K562 (cell line): ENCODE measurements at regions not wholly inside any gene's neighbourhood (a gene's known extent, or its start where the extent isn't known, plus 50 kb on each side); places are given as distances from the start of the nearest gene placed in this dataset.
A peak's percentile ranks its signal among the peaks of the same experiment; 100 is the strongest.

Source experiments
- ARID3A ChIP-seq: IDR thresholded peaks from 2 replicates; pipeline ENCODE4 v1.6.1; 2012; ENCODE audit warnings: low read depth, low read length, improper control_type of control experiment, borderline replicate concordance
- ATF3 ChIP-seq, 2 experiments: fragments of 450-650 bp in 1 of 2; sonication (generic) in 1 of 2; formaldehyde crosslinking in 1 of 2; IDR thresholded peaks in 1 of 2; conservative IDR thresholded peaks in 1 of 2; 2 replicates each; pipeline versions ENCODE4 v1.6.1 to v1.8.1; 2016 to 2023; ENCODE audit warnings: mild to moderate bottlenecking in 2 of 2, moderate library complexity in 2 of 2, inconsistent platforms in 1 of 2, missing genetic modification reagents in 1 of 2
- CAMTA2 ChIP-seq: fragments of 250-450 bp; sonication (Bioruptor Pico); conservative IDR thresholded peaks from 2 replicates; pipeline ENCODE4 v1.5.1; 2022
- COPS2 ChIP-seq: fragments of 450-650 bp; conservative IDR thresholded peaks from 2 replicates; pipeline ENCODE4 v1.6.1; 2016; ENCODE audit warnings: mild to moderate bottlenecking, moderate library complexity
- ESRRA ChIP-seq: fragments of 450-650 bp; IDR thresholded peaks from 2 replicates; pipeline ENCODE4 v1.6.1; 2014; ENCODE audit warnings: low read depth, mild to moderate bottlenecking, moderate library complexity, borderline replicate concordance
- ETV6 ChIP-seq, 3 experiments: fragments of 150-350 bp in 1 of 3; sonication (generic) in 1 of 3; formaldehyde crosslinking in 1 of 3; IDR thresholded peaks; 2 replicates each; pipeline versions ENCODE4 v1.6.1 to v1.8.0; 2014 to 2022; ENCODE audit warnings: borderline replicate concordance in 2 of 3, low read depth in 2 of 3, antibody characterized with exemption in 1 of 3, low read length in 1 of 3, mild to moderate bottlenecking in 1 of 3, missing genetic modification reagents in 1 of 3
- FOXO4 ChIP-seq: fragments of 450-650 bp; formaldehyde crosslinking; IDR thresholded peaks from 2 replicates; pipeline ENCODE4 v1.4.0; 2020; ENCODE audit warnings: mild to moderate bottlenecking, moderate library complexity
- IRF2 ChIP-seq: sonication (generic); formaldehyde crosslinking; IDR thresholded peaks from 2 replicates; pipeline ENCODE4 v1.8.1; 2022; ENCODE audit warnings: mild to moderate bottlenecking, missing genetic modification reagents
- MCM7 ChIP-seq, 2 experiments: fragments of 450-650 bp; IDR thresholded peaks; 2 replicates each; pipeline ENCODE4 v1.6.1; 2016 to 2018
- MEIS2 ChIP-seq: fragments of 450-650 bp; IDR thresholded peaks from 2 replicates; pipeline ENCODE4 v1.6.1; 2014; ENCODE audit warnings: mild to moderate bottlenecking; ENCODE audit not compliant: partially characterized antibody
- MIER1 ChIP-seq: fragments of 450-650 bp; IDR thresholded peaks from 2 replicates; pipeline ENCODE4 v1.6.1; 2016; ENCODE audit warnings: antibody characterized with exemption, mild to moderate bottlenecking, low read depth
- MTA2 ChIP-seq: fragments of 450-650 bp; IDR thresholded peaks from 2 replicates; pipeline ENCODE4 v1.6.1; 2016; ENCODE audit warnings: low read depth
- NCOR1 ChIP-seq: fragments of 450-650 bp; IDR thresholded peaks from 2 replicates; pipeline ENCODE4 v1.6.1; 2016; ENCODE audit warnings: mild to moderate bottlenecking, moderate library complexity
- NR2F6 ChIP-seq: fragments of 450-650 bp; formaldehyde crosslinking; IDR thresholded peaks from 2 replicates; pipeline ENCODE4 v1.4.0; 2020; ENCODE audit warnings: mild to moderate bottlenecking
- RBFOX2 ChIP-seq: fragments of 200-400 bp; formaldehyde crosslinking; IDR thresholded peaks from 2 replicates; pipeline ENCODE4 v1.6.1; 2017; ENCODE audit warnings: low read depth, mild to moderate bottlenecking, low read length, moderate library complexity
- SREBF1 ChIP-seq: fragments of 150-350 bp; IDR thresholded peaks from 2 replicates; pipeline ENCODE4 v1.6.1; 2014; ENCODE audit warnings: antibody characterized with exemption, low read depth, low read length, borderline replicate concordance
- SRF ChIP-seq, 2 experiments: fragments of 250-450, 450-650 bp in 1 of 2; sonication (Bioruptor Pico) in 1 of 2; sonication (generic) in 1 of 2; formaldehyde crosslinking; IDR thresholded peaks; 2 replicates each; pipeline versions ENCODE4 v1.5.0 to v1.5.1; 2020 to 2022; ENCODE audit warnings: mild to moderate bottlenecking in 1 of 2, missing genetic modification reagents in 1 of 2
- THRAP3 ChIP-seq: fragments of 450-650 bp; IDR thresholded peaks from 2 replicates; pipeline ENCODE4 v1.6.1; 2016; ENCODE audit warnings: mild to moderate bottlenecking, inconsistent platforms, borderline replicate concordance
- XRCC4 ChIP-seq: IDR thresholded peaks from one replicate; pipeline ENCODE4 v1.6.1; 2011; ENCODE audit not compliant: insufficient read depth, insufficient read length; ENCODE audit errors: extremely low read depth
- ZBTB26 ChIP-seq: fragments of 450-650 bp; formaldehyde crosslinking; IDR thresholded peaks from 2 replicates; pipeline ENCODE4 v1.4.0; 2022; ENCODE audit warnings: missing genetic modification characterization
- ZC3H4 ChIP-seq: sonication (generic); formaldehyde crosslinking; IDR thresholded peaks from 2 replicates; pipeline ENCODE4 v1.9.0; 2021; ENCODE audit warnings: missing genetic modification reagents, borderline replicate concordance
- ZNF184 ChIP-seq: sonication (generic); formaldehyde crosslinking; IDR thresholded peaks from 2 replicates; pipeline ENCODE4 v1.5.0; 2020; ENCODE audit warnings: missing genetic modification reagents
- ZNF696 ChIP-seq: fragments of 250-450 bp; sonication (Bioruptor Pico); conservative IDR thresholded peaks from 2 replicates; pipeline ENCODE4 v1.4.0; 2020; ENCODE audit warnings: mild to moderate bottlenecking, moderate library complexity

- TF ChIP-seq ARID3A (peak; percentile 77; the same call in 1 of the 2 replicates), ETV6 (IDR thresholded peaks at IDR 0.05; ENCODE audit: borderline replicate concordance in 1 of 2, low read depth in 2 of 2, low read length in 1 of 2) (0 out of 4 replicates have a peak, but pooled peaks of 1 of the 2 experiments have one; percentile 64), ETV6 (CRISPR knock-in tag; IDR thresholded peaks at IDR 0.05; ENCODE audit: borderline replicate concordance) (no peak), ZNF696 (no peak), NCOR1 (peak; percentile 99), SREBF1 (no peak), XRCC4 (no peak), ZNF184 (CRISPR knock-in tag) (no peak), ZC3H4 (CRISPR knock-in tag) (no peak), MCM7 (IDR thresholded peaks at IDR 0.05) (no peak), CAMTA2 (CRISPR knock-in tag) (no peak), ATF3 (IDR thresholded peaks at IDR 0.05) (0 out of 2 replicates have a peak, but pooled peaks have one; percentile 15), ATF3 (CRISPR knock-in tag; conservative IDR thresholded peaks at IDR 0.05) (no peak), ESRRA (no peak), NR2F6 (CRISPR knock-in tag) (no peak), FOXO4 (no peak), THRAP3 (no peak), IRF2 (CRISPR knock-in tag) (no peak), SRF (CRISPR knock-in tag; IDR thresholded peaks at IDR 0.05) (no peak), MIER1 (no peak), MTA2 (peak; percentile 97), RBFOX2 (no peak), MEIS2 (peak; percentile 64), ZBTB26 (no peak), COPS2 (no peak)
Measured at GRCh38 chr11:86151174-86152005, 82.5 kb upstream of the PICALM start (continued).
